SK-N-SH (cell line): ENCODE measurements at regions not wholly inside any gene's neighbourhood (a gene's known extent, or its start where the extent isn't known, plus 50 kb on each side); places are given as distances from the start of the nearest gene placed in this dataset.

Experiments
- CTCF ChIA-PET: fragments of 300-600, 350-600 bp; formaldehyde crosslinking; extraction: SDS; loops from one replicate; lab custom pipeline; 2021; lab: Yijun Ruan, JAX
- POLR2A ChIA-PET: fragments of 350-600 bp; sonication (Branson Sonifier 250); formaldehyde crosslinking; extraction: SDS; loops from one replicate; lab custom pipeline; 2020; ENCODE audit warnings: antibody characterized with exemption, inconsistent platforms; lab: Yijun Ruan, JAX
- DNase-seq: peaks from one replicate; pipeline ENCODE4 v3.0.0; 2012
- H2AFZ ChIP-seq: fragments of 200-600 bp; sonication (generic); 2 replicates; pipeline ENCODE4 v1.8.1; 2016; ENCODE audit warnings: antibody characterized with exemption, mild to moderate bottlenecking, low read depth
- H3F3A ChIP-seq: fragments of 200-600 bp; sonication (generic); replicated peaks from 2 replicates; pipeline ENCODE3; 2016; ENCODE audit warnings: antibody characterized with exemption, mild to moderate bottlenecking; ENCODE audit not compliant: insufficient read depth
- H3K27ac ChIP-seq, 2 experiments: fragments of 200-500 bp in 1 of 2; fragments of 200-600 bp in 1 of 2; sonication (Bioruptor generic) in 1 of 2; sonication (generic), shearing (Covaris generic) in 1 of 2; 2 replicates each; pipeline versions ENCODE4 v1.5.1 to v1.6.1; 2014 to 2016; ENCODE audit warnings: low read depth in 2 of 2, inconsistent platforms in 1 of 2, low read length in 1 of 2, mild to moderate bottlenecking in 1 of 2, mixed read lengths in 1 of 2
- H3K27me3 ChIP-seq: fragments of 200-600 bp; sonication (generic), shearing (Covaris generic); 2 replicates; pipeline ENCODE4 v1.6.1; 2016; ENCODE audit warnings: mixed run types; ENCODE audit not compliant: insufficient read depth
- H3K36me3 ChIP-seq, 2 experiments: fragments of 200-500 bp in 1 of 2; fragments of 200-600 bp in 1 of 2; sonication (Bioruptor generic) in 1 of 2; sonication (generic) in 1 of 2; replicated peaks in 1 of 2; 2 replicates each; pipeline versions ENCODE3 to v1.5.1; 2014 to 2016; ENCODE audit warnings: low read length in 1 of 2, mild to moderate bottlenecking in 1 of 2; ENCODE audit not compliant: insufficient read depth in 2 of 2, control insufficient read depth in 1 of 2
- H3K4me1 ChIP-seq, 2 experiments: fragments of 200-500 bp in 1 of 2; fragments of 200-600 bp in 1 of 2; sonication (Bioruptor generic) in 1 of 2; sonication (generic), shearing (Covaris generic) in 1 of 2; 2 replicates each; pipeline versions ENCODE4 v1.5.1 to v1.6.1; 2014 to 2016; ENCODE audit warnings: low read depth in 1 of 2, low read length in 1 of 2, mixed run types in 1 of 2; ENCODE audit not compliant: insufficient read depth in 2 of 2, control insufficient read depth in 1 of 2
- H3K4me2 ChIP-seq: fragments of 200-600 bp; sonication (generic), shearing (Covaris generic); 2 replicates; pipeline ENCODE4 v1.6.1; 2017; ENCODE audit warnings: mixed run types
- H3K4me3 ChIP-seq, 2 experiments: fragments of 200-500 bp in 1 of 2; fragments of 200-600 bp in 1 of 2; sonication (Bioruptor generic) in 1 of 2; sonication (generic), shearing (Covaris generic) in 1 of 2; 2 replicates each; pipeline versions ENCODE4 v1.5.1 to v1.8.1; 2014 to 2016; ENCODE audit warnings: low read depth in 2 of 2, inconsistent platforms in 1 of 2, low read length in 1 of 2, mild to moderate bottlenecking in 1 of 2, mixed read lengths in 1 of 2, moderate library complexity in 1 of 2
- H3K79me2 ChIP-seq: fragments of 200-600 bp; sonication (generic); 2 replicates; pipeline ENCODE4 v1.8.1; 2017; ENCODE audit warnings: mild to moderate bottlenecking; ENCODE audit not compliant: insufficient read depth
- H3K9ac ChIP-seq: fragments of 200-600 bp; sonication (generic); 2 replicates; pipeline ENCODE4 v1.6.1; 2017; ENCODE audit warnings: mixed run types
- H3K9me2 ChIP-seq: fragments of 200-600 bp; sonication (generic); 2 replicates; pipeline ENCODE4 v1.6.1; 2017; ENCODE audit warnings: mixed run types
- H3K9me3 ChIP-seq: fragments of 200-600 bp; sonication (generic); 2 replicates; pipeline ENCODE4 v1.6.1; 2017; ENCODE audit warnings: mixed run types, mild to moderate bottlenecking, moderate library complexity
- H4K20me1 ChIP-seq: fragments of 200-600 bp; sonication (generic); 2 replicates; pipeline ENCODE4 v1.6.1; 2017; ENCODE audit warnings: mild to moderate bottlenecking, mixed run types; ENCODE audit not compliant: insufficient read depth
- CHD2 ChIP-seq: fragments of 150-350 bp; IDR thresholded peaks from 2 replicates; pipeline ENCODE4 v1.6.1; 2018; ENCODE audit warnings: low read length; ENCODE audit not compliant: partially characterized antibody
- EP300 ChIP-seq, 2 experiments: IDR thresholded peaks; 2 replicates each; pipeline versions ENCODE4 v1.4.0 to v1.6.1; 2012; ENCODE audit warnings: borderline replicate concordance in 1 of 2, low read depth in 1 of 2, low read length in 1 of 2
- FOXJ3 ChIP-seq: sonication (generic); formaldehyde crosslinking; IDR thresholded peaks from 2 replicates; pipeline ENCODE4 v1.5.1; 2020; ENCODE audit warnings: mild to moderate bottlenecking, missing genetic modification reagents
- FOXM1 ChIP-seq: IDR thresholded peaks from 2 replicates; pipeline ENCODE4 v1.4.0; 2012; ENCODE audit warnings: low read depth, mild to moderate bottlenecking
- JUND ChIP-seq: IDR thresholded peaks from 2 replicates; pipeline ENCODE4 v1.4.0; 2012
- MEF2A ChIP-seq: IDR thresholded peaks from 2 replicates; pipeline ENCODE4 v1.4.0; 2012; ENCODE audit warnings: low read depth, borderline replicate concordance
- MXI1 ChIP-seq: IDR thresholded peaks from 2 replicates; pipeline ENCODE4 v1.6.1; 2012; ENCODE audit warnings: mild to moderate bottlenecking, low read depth, low read length, improper control_type of control experiment
- POLR2AphosphoS5 ChIP-seq: IDR thresholded peaks from 2 replicates; pipeline ENCODE4 v1.6.1; 2012; ENCODE audit warnings: low read depth, low read length
- TAF1 ChIP-seq: IDR thresholded peaks from 2 replicates; pipeline ENCODE4 v1.6.1; 2012; ENCODE audit warnings: low read depth, mild to moderate bottlenecking, low read length, moderate library complexity, borderline replicate concordance
- USF1 ChIP-seq: IDR thresholded peaks from 2 replicates; pipeline ENCODE4 v1.4.0; 2012; ENCODE audit warnings: low read depth, borderline replicate concordance
- YY1 ChIP-seq: IDR thresholded peaks from 2 replicates; pipeline ENCODE4 v1.4.0; 2012; ENCODE audit warnings: low read depth, mild to moderate bottlenecking
- WGBS: methylation state at CpG from one replicate; pipeline ENCODE4 v1.1.6; 2017; ENCODE audit warnings: low lambda C conversion rate; 5-methylcytosine and 5-hydroxymethylcytosine counted together
- TF ChIP-seq, protein P1 (sequence below): fragments of 200-600 bp; sonication (generic); IDR thresholded peaks from 2 replicates; pipeline ENCODE4 v1.6.1; 2017; ENCODE audit warnings: antibody characterized with exemption, mild to moderate bottlenecking, moderate library complexity
- TF ChIP-seq, protein P2 (sequence below): IDR thresholded peaks from 2 replicates; pipeline ENCODE4; 2012

- H3K27ac ChIP-seq = no peak overlapping the region
- no peak overlapping the region for H3K4me2 ChIP-seq
- H3F3A ChIP-seq = no peaks in the 10 kb centered on the region
- ChIA-PET CTCF (no interaction called here), POLR2A (no interaction called here)
- H4K20me1 ChIP-seq = no peaks in the 10 kb centered on the region
- no peak overlapping the region for H2AFZ ChIP-seq
- H3K4me3 ChIP-seq = no peak overlapping the region
- no peaks in the 10 kb centered on the region for H3K9me2 ChIP-seq
- no peaks in the 10 kb centered on the region for H3K9me3 ChIP-seq
- DNase-seq = no peak
- no peaks in the 10 kb centered on the region for H3K27me3 ChIP-seq
- H3K36me3 ChIP-seq = no peaks in the 10 kb centered on the region
- no peaks in the 10 kb centered on the region for H3K79me2 ChIP-seq
- H3K9ac ChIP-seq = no peak overlapping the region
- TF ChIP-seq EP300 (IDR thresholded peaks at IDR 0.05; ENCODE audit: borderline replicate concordance in 1 of 2, low read depth in 1 of 2, low read length in 1 of 2) (no peak), MXI1 (no peak)
- H3K4me1 ChIP-seq = no peaks in the 10 kb centered on the region
Measured at GRCh38 chr14:37813732-37814131, 218.3 kb downstream of the TTC6 start.

DNA sequence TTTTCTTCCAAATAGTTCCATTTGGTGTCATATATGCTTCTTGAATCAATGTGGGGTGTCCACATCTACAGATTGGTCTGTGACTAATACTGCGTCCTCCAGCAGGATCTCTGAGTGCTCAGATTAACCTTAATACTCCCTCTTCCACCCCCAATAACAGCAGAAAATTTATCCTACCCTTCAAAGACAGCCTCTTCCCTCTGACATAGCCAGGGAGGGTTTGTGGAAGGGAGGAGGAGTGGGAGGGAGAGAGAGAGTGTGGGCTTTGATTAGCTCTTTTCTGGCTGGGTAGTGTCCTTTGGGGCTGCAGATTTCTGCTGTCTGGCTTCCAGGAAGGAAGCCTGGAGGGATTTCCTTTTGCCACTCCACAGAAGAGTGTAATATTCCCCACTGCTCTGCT, 220.7 kb downstream of the TTC6 start:
- POLR2A ChIA-PET = no interaction called here
- Histone ChIP-seq H3K27me3 (no peaks in the 10 kb centered on the region), H3K79me2 (no peaks in the 10 kb centered on the region), H3K9me2 (no peaks in the 10 kb centered on the region), H3F3A (no peaks in the 10 kb centered on the region), H3K27ac (no peak overlapping the region), H4K20me1 (no peaks in the 10 kb centered on the region), H3K4me2 (no peak overlapping the region), H3K9ac (no peak overlapping the region), H2AFZ (no peak overlapping the region), H3K36me3 (no peaks in the 10 kb centered on the region), H3K4me3 (no peak overlapping the region), H3K9me3 (no peaks in the 10 kb centered on the region), H3K4me1 (no peaks in the 10 kb centered on the region)
- DNase-seq = no peak
- CTCF ChIA-PET = no interaction called here
- 13% methylated on average over 1 of the region's 1 CpG for WGBS
- TF ChIP-seq YY1 (no peak), MEF2A (no peak), FOXJ3 (no peak), TAF1 (no peak), CHD2 (no peak), JUND (no peak), USF1 (no peak), FOXM1 (no peak), POLR2AphosphoS5 (no peak), EP300 (IDR thresholded peaks at IDR 0.05; ENCODE audit: borderline replicate concordance in 1 of 2, low read depth in 1 of 2, low read length in 1 of 2) (no peak)
- TF ChIP-seq, protein P1, sequence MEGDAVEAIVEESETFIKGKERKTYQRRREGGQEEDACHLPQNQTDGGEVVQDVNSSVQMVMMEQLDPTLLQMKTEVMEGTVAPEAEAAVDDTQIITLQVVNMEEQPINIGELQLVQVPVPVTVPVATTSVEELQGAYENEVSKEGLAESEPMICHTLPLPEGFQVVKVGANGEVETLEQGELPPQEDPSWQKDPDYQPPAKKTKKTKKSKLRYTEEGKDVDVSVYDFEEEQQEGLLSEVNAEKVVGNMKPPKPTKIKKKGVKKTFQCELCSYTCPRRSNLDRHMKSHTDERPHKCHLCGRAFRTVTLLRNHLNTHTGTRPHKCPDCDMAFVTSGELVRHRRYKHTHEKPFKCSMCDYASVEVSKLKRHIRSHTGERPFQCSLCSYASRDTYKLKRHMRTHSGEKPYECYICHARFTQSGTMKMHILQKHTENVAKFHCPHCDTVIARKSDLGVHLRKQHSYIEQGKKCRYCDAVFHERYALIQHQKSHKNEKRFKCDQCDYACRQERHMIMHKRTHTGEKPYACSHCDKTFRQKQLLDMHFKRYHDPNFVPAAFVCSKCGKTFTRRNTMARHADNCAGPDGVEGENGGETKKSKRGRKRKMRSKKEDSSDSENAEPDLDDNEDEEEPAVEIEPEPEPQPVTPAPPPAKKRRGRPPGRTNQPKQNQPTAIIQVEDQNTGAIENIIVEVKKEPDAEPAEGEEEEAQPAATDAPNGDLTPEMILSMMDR = no peak
- TF ChIP-seq, protein P2, sequence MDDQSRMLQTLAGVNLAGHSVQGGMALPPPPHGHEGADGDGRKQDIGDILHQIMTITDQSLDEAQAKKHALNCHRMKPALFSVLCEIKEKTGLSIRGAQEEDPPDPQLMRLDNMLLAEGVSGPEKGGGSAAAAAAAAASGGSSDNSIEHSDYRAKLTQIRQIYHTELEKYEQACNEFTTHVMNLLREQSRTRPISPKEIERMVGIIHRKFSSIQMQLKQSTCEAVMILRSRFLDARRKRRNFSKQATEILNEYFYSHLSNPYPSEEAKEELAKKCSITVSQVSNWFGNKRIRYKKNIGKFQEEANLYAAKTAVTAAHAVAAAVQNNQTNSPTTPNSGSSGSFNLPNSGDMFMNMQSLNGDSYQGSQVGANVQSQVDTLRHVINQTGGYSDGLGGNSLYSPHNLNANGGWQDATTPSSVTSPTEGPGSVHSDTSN = no peak
